Retina (tissue), 1 donor: ENCODE measurements at regions not wholly inside any gene's neighbourhood (a gene's known extent, or its start where the extent isn't known, plus 50 kb on each side); places are given as distances from the start of the nearest gene placed in this dataset.
"Not testable (repeated sequence)": the region's sequence is repeated elsewhere in the genome, so short reads cannot be mapped to it uniquely, and the experiment has no call there.

ENCODE experiments used
- DNase-seq: peaks from one replicate; pipeline ENCODE4 v3.0.0-alpha.2; 2016

DNA sequence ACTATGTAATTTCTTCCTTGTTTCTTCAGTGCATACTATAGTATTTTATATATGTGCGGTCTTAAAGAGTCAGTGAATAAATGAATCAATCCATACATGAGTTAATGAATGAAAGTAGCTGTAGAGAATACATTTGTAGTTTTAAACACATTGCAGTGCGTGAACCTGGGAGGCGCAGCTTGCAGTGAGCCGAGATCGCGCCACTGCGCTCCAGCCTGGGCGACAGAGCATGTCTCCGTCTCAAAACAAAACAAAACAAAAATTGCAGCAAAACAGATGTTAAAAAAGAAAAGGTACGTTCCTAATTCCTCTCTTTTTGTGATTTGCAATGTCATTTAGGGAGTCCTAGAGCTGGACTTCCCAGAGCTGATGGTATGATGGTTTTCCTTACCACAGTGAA is 1144.8 kb upstream of the FANCL start:
- no peak for DNase-seq

- no peak for DNase-seq
Observed at GRCh38 chr2:59383473-59383872, 1142.3 kb upstream of the FANCL start.

GRCh38 chr2:59378127-59378526 is 1137.0 kb upstream of the FANCL start:
- DNase-seq: no peak

- DNase-seq: no peak
Observed at GRCh38 chr2:59366288-59366687, 1125.2 kb upstream of the FANCL start.

DNA sequence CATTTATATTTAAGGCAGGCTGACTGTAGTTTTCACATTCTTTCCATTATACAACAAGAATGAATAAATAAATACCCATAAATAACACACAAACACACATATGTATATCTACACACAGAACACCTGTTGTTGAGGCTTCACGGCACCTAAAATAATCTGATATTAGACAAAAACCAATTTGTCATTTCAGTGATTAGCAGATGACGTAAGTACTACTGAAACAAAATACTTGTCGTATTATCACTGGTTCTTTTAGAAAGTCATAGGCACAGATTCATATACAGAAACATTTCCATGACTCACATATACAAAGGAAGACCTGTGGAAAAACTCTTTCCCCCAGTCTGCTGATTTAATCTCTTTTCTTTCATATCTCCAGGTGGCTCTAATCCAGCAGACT is 1113.4 kb upstream of the FANCL start:
- no peak for DNase-seq

DNA sequence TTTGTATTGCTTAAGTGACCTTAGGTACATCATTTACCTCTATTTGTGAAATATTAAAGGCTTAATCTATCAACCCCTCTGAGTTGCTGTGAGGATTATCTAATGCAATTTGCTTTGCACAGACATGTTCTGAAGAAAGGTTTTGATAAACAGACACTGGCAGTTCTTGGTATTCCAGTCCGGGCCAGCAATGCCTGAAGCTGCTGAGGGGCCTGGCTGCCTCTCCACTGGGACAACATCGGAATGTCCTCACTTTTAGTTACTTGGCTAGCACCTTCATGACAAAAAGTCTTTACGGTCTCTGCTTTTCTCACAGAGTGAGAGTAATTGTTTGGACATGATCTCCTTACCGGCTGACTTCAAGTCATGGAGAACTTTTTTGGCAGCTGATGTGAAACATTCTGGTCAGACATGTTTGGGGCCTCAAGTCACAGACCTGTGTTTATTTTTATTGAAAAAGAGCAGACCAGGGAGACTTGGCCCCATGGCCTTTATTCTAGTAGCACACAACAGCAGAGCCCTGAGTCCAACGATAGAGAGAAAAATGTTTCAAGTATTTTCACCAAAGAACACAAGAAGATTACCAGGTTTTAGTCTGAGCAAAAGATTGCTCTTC is 1112.3 kb upstream of the FANCL start:
- DNase-seq: no peak

- DNase-seq: no peak
Observed at GRCh38 chr2:59342166-59342565, 1101.0 kb upstream of the FANCL start.

- DNase-seq: no peak
Observed at GRCh38 chr2:59339837-59340207, 1098.7 kb upstream of the FANCL start.

GRCh38 chr2:59339121-59339836 is 1098.2 kb upstream of the FANCL start:
- no peak for DNase-seq

GRCh38 chr2:59333007-59333406 is 1091.9 kb upstream of the FANCL start:
- DNase-seq: no peak

GRCh38 chr2:59326581-59327365 is 1085.6 kb upstream of the FANCL start:
- not testable (repeated sequence) for DNase-seq

DNA sequence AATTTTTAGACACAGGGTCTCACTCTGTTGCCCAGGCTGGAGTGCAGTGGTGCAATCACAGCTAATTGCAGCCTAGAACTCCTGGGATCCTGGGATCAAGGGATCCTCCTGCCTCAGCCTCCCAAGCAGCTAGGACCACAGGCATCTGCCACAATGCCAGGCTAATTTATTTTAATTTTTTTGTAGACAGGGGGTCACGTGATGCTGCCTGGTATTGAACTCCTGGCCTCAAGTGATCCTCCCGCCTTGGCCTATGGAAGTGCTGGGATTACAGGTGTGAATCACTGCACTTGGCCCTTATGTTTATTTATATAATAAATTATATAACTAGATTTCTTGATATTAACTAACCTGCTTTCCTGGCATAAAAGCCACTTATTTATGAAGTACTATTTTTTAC is 1081.7 kb upstream of the FANCL start:
- DNase-seq: no peak

GRCh38 chr2:59322005-59322404 is 1080.9 kb upstream of the FANCL start:
- DNase-seq: no peak

DNA sequence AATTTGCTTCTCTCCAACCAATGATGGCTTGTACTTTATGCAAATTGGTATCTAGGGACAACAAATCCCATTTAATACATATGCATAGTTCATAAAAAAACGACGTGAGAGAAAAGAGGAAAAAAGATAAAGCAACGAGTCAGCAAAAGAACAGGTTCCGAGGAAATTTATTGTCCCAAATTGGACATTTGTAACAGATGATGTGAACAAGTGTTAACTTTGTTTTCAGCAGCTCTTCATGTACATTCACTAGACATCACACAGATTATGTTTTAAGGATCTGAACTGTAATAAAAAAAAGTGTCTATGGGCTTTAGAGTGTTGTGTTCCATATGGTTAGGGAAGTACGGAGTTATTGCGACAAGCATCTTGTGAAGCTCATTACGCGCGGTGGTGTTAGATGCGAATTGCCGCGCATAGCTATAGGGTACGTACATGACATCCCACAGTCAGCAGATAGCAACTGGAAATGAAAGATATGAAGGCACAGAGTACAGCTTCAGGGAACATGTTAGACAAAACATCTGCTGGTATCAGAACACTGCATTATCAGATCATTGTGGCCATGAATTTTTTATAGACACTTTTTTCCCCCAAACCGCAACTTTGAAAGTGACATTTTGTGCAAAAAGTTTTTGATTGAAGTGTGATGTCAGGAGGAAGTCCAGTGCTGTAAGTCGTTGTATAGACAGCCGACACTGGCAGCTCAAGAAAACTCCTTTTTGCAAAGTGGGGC is 1073.1 kb upstream of the FANCL start:
- DNase-seq: no peak

- no peak for DNase-seq
Observed at GRCh38 chr2:59312967-59313940, 1072.1 kb upstream of the FANCL start.

GRCh38 chr2:59312029-59312428 is 1070.9 kb upstream of the FANCL start:
- DNase-seq: no peak

DNA sequence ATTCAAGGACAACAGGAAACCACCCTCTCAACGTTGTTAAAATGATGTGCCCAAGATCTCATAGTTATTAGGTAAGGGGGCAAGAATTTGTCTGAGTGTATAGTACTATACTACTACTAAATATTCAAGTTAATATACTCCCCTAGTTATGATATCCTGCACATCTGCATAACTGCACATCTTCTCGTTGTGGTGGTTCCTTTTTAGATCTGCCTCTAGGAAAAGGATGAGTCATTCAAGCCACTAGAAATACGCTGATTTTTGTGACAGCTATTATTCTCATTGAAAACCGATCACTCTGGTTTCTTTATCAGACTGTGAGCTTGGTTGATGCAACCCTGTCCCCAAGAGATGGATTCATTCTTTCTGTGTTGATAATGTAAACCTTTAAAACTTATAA is 1067.0 kb upstream of the FANCL start:
- no peak for DNase-seq

- DNase-seq: no peak
Observed at GRCh38 chr2:59307196-59307595, 1066.1 kb upstream of the FANCL start.

DNA sequence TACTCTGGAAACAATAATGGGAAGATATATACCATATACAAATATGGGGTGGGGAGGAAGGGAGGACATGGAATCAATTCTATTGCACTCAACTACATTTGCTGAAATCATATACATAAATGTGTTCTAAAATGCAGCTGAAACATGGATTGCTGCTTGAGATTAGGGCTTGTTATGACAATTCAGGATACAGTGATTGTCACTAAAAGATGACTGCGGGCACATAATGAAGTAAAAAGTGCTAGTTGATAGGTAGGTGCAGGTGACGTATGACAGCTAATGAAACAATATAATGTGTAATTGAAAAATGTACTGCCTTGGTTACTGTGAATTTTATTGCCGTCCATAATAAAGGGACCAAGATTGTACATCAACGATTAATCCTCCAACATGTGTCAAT is 1062.1 kb upstream of the FANCL start:
- DNase-seq: no peak

- no peak for DNase-seq
Observed at GRCh38 chr2:59302683-59303082, 1061.6 kb upstream of the FANCL start.

- DNase-seq: peak; percentile 68
Observed at GRCh38 chr2:59301466-59302402, 1060.6 kb upstream of the FANCL start.
